GM23248 (cell line): ENCODE measurements at regions not wholly inside any gene's neighbourhood (a gene's known extent, or its start where the extent isn't known, plus 50 kb on each side); places are given as distances from the start of the nearest gene placed in this dataset.

Experiments used
- EZH2 ChIP-seq: fragments of 200-600 bp; sonication (generic); IDR thresholded peaks from 2 replicates; pipeline ENCODE4 v1.6.1; 2018; ENCODE audit warnings: antibody characterized with exemption, mild to moderate bottlenecking; ENCODE audit not compliant: insufficient read depth, poor library complexity, severe bottlenecking
- EZH2phosphoT487 ChIP-seq: fragments of 200-600 bp; sonication (generic); IDR thresholded peaks from 2 replicates; pipeline ENCODE4 v1.6.1; 2018; ENCODE audit warnings: antibody characterized with exemption, moderate library complexity, mild to moderate bottlenecking, low read depth; ENCODE audit not compliant: insufficient read depth

DNA sequence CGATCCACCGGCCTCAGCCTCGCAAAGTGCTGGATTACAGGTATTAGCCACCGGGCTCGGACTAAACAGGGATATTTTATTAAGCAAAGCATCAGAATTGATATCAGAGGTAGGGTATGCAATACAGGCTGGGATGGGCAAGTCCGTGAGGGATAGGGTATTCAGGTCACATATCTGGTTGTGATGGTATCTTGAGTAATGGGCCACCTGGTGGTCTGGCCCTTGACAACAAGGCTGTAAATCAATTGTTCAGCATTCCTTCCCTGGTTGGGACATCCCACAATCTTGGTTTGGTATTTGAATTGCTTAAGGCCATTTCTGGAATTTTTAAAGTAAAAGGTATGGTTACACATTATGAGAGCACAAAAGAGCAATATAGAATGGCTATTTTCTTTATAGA, 1588.0 kb downstream of the SLITRK1 start:
- TF ChIP-seq EZH2phosphoT487 (no peak), EZH2 (no peak)
